ENCODE measurements at regions not wholly inside any gene's neighbourhood (a gene's known extent, or its start where the extent isn't known, plus 50 kb on each side); places are given as distances from the start of the nearest gene placed in this dataset.
A peak's percentile ranks its signal among the peaks of the same experiment; 100 is the strongest.

GRCh38 chr2:8015848-8016600, 665.8 kb upstream of the ID2 start:
- no peak for DNase-seq (ENCODE audit: low spot score)

GRCh38 chr2:8016688-8017087, 665.2 kb upstream of the ID2 start:
- DNase-seq (ENCODE audit: low spot score): no peak

- DNase-seq (ENCODE audit: low spot score): no peak
Observed at GRCh38 chr2:8018956-8019355, 662.9 kb upstream of the ID2 start.

GRCh38 chr2:8019934-8020333, 661.9 kb upstream of the ID2 start:
- no peak for DNase-seq (ENCODE audit: low spot score)

- no peak for DNase-seq (ENCODE audit: low spot score)
Observed at GRCh38 chr2:8021921-8022320, 659.9 kb upstream of the ID2 start.

- no peak for DNase-seq (ENCODE audit: low spot score)
Observed at GRCh38 chr2:8022908-8023640, 658.8 kb upstream of the ID2 start.

- DNase-seq (ENCODE audit: low spot score): no peak
Observed at GRCh38 chr2:8024506-8024905, 657.4 kb upstream of the ID2 start.

- DNase-seq (ENCODE audit: low spot score): no peak
Observed at GRCh38 chr2:8026381-8026780, 655.5 kb upstream of the ID2 start.

GRCh38 chr2:8027387-8027786, 654.5 kb upstream of the ID2 start:
- peak; percentile 14 for DNase-seq (ENCODE audit: low spot score)

- peak; percentile 21 for DNase-seq (ENCODE audit: low spot score)
Observed at GRCh38 chr2:8028036-8028435, 653.8 kb upstream of the ID2 start.

- DNase-seq (ENCODE audit: low spot score): peak; percentile 33
Observed at GRCh38 chr2:8028436-8028835, 653.4 kb upstream of the ID2 start.

- DNase-seq (ENCODE audit: low spot score): no peak
Observed at GRCh38 chr2:8028981-8029380, 652.9 kb upstream of the ID2 start.

- peak; percentile 24 for DNase-seq (ENCODE audit: low spot score)
Observed at GRCh38 chr2:8030573-8031303, 651.1 kb upstream of the ID2 start.

- DNase-seq (ENCODE audit: low spot score): peak; percentile 17
Observed at GRCh38 chr2:8031370-8031769, 650.5 kb upstream of the ID2 start.

- no peak for DNase-seq (ENCODE audit: low spot score)
Observed at GRCh38 chr2:8033546-8034096, 648.2 kb upstream of the ID2 start.

- no peak for DNase-seq (ENCODE audit: low spot score)
Observed at GRCh38 chr2:8036366-8036765, 645.5 kb upstream of the ID2 start.

- DNase-seq (ENCODE audit: low spot score): no peak
Observed at GRCh38 chr2:8039732-8040131, 642.1 kb upstream of the ID2 start.

GRCh38 chr2:8043295-8043694, 638.6 kb upstream of the ID2 start:
- no peak for DNase-seq (ENCODE audit: low spot score)

- no peak for DNase-seq (ENCODE audit: low spot score)
Observed at GRCh38 chr2:8044046-8044594, 637.7 kb upstream of the ID2 start.

- DNase-seq (ENCODE audit: low spot score): no peak
Observed at GRCh38 chr2:8045081-8045614, 636.7 kb upstream of the ID2 start.

- DNase-seq (ENCODE audit: low spot score): no peak
Observed at GRCh38 chr2:8046849-8047248, 635.0 kb upstream of the ID2 start.

GRCh38 chr2:8049176-8049575, 632.7 kb upstream of the ID2 start:
- DNase-seq (ENCODE audit: low spot score): no peak
